HG03139 (cell line): ENCODE measurements at regions not wholly inside any gene's neighbourhood (a gene's known extent, or its start where the extent isn't known, plus 50 kb on each side); places are given as distances from the start of the nearest gene placed in this dataset.
"Not testable (repeated sequence)": the region's sequence is repeated elsewhere in the genome, so short reads cannot be mapped to it uniquely, and the experiment has no call there.

Source experiments
- ATAC-seq: cut with Tn5 transposase; IDR thresholded peaks from one replicate; pipeline ENCODE4 v1.9.1; 2021; ENCODE audit not compliant: unreplicated experiment

DNA sequence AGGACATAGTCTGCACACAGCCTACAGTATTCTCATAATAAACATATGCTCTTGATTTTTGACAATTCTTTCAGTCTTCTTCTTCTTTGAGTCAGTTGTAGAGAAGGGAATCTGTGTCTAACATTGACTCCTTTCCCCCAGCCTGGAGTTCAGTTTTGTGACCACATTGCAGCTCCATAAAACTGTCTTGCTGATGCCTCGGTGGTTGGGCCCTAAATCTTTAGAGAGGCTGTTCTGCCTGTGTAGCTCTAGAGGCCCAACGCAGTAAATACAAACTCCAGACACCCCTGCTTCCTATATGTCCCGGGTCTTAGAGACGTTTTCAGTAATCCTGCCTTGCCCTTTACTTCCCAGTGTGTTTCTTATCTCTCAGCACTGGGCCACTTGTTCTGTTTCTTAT is 639.5 kb upstream of the AADAT start:
- no peak for ATAC-seq

DNA sequence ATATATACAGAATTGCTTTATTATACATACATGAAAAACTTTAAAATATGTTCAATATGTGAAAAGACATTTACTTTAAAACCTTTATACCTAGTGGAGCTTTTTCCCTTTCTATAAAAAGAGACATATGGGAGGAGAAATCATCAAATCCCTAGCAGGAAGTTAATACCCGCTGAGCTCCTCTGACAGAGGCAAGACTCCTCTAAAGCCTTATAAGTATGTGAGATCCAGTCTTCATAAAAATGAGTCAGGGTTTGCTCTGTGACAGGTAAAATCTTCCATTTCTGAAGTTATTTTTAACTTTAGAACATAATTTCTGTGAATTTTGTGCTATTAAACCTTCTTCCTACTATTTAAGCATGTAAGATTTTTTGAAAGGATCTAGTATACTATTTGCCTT is 634.4 kb upstream of the AADAT start:
- ATAC-seq: no peak

DNA sequence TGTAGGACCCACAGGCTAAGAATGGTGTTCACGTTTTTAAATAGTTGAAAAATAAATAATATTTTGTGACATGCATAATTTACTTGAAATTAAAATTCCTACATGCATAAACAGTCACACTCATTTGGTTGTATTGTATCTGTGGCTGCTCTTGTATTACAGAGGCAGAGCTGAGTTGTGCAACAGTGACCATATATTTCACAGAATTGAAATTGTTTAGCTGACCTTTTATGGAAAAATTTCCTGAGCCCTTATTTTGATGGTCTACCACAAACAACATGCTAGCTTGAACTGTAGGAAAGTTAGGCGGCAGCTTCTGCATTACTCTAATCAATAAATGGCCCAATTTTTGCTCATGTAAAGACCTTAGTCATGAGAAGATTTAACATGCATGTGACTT is 633.4 kb upstream of the AADAT start:
- no peak for ATAC-seq

DNA sequence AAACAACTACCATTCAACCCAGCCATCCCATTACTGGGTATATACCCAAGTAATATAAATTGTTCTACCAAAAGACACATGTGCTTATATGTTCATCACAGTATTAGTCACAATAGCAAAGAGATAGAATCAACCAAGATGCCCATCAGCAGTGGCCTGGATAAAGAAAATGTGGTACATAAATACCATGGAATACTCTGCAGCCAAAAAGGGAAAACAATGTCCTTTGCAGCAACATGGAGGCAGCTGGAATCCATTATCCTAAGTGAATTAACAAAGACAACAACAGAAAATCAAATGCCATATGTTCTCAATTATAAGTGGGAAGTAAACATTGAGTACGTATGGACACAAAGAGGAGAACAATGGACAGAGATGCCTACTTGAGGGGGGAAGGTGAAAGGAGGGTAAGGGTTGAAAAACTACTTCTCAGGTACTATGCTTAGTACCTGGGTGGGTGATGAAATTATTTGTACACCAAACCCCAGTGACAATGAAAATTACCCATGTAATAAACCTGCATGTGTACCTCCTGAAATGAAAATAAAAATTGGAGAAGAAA is 632.1 kb upstream of the AADAT start:
- no peak for ATAC-seq

DNA sequence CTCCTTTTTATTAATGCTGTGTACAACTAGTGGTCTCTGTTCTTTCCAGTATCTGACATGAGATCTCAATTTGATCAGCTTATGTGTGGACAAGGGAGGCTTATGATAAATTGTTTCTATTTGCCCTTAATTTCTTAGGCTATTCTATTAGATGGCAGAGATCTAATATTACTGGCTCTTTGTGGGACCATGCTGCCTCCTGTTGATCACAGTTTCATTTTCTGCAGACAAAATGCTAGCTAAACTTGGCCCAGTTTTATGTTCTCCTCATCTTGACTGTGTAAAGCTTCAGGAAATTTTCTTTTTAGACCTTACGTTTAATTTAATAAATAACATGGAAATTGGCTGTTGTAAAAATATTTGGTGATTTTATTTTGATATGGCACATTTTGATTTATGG is 627.1 kb upstream of the AADAT start:
- ATAC-seq: no peak

DNA sequence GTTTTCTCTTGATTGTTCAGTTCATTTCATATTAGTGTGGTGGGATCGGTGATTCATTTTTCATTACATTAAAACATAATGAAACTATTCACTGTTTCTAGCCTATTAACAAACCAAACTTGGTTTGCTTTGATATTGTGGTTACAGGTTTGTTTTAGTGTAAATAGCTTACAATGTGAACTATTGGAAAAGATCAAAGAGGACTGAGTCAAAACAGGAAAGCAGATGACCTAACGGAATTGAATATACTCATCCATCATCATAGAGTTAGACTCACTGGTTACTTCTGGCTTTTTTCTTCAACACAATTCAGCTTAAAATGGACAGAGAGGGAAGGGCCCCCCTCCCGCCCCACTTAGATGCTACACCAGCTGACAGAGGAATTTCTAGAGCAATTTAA is 616.2 kb upstream of the AADAT start:
- no peak for ATAC-seq

DNA sequence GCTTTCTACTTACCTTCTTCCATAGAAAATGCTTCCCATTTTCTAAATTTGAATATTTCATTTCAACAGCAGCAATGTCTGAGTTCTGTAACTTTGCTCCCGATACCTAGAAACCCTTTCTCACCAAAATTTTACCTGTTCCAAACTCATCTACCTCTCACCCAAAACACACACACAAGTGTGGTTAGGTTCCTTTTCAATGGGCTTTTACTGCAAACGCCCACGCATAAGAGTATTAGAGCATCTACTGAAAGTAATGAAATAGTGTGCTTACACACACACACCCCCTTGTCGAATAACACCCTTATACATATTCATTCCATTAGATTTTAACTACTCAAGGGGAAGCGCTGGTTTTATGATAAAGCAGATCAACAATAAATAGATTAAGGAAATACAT is 610.3 kb upstream of the AADAT start:
- ATAC-seq: no peak

DNA sequence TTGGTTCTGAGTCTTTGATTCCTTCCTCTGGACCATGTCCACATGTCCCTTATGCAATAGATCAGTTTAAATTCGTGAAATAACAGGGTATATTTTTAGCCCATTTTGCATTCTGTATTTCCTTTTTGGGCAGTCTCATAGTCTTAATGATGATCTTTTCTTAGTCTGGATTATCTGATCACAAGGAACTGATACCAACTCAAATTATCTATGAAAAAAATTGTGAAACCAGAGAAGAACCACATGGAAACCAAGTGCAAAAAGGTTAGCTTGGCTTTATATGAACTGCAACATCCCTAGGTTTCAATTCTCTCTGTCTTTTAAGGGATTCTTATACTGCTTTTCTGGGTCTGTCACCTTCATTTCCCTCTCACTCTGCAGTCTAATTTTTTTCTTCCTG is 608.6 kb upstream of the AADAT start:
- no peak for ATAC-seq

DNA sequence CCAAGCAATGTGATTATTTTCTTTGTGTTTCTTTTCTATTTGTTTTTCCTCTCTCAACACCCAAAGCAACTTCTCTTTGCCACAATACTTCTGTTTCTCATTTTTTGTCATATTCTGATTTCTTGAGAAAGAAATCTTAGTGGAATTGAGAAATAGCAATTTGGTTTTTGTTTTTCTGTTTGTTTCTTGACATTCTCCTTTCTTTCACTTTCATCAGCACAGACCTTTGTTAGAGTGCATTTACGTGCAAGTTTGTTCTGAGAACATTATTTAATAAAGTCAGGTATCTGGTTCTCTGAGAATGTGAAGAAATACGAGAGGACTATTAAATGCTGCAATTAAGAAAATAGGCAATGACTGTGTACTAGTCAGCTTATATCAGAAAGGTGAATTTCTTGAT is 608.1 kb upstream of the AADAT start:
- ATAC-seq: no peak

DNA sequence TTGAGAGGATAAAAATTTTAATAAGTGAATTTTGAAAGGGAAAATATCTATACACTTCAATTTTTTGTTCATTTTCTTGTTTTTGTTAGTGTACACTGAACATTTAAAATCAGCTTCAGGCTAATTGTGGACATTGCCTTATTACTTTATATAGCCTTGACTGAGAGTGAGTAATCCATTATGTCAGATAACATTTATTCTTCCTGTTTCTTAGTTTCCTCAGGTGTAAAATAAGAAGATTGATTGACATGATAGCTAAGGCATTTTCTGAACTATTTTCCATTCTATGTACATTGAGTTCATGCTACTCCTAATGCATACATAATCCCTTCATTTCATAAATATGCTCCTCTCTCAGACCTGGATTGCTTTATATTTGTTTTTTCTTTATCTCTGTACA is 607.3 kb upstream of the AADAT start:
- no peak for ATAC-seq

DNA sequence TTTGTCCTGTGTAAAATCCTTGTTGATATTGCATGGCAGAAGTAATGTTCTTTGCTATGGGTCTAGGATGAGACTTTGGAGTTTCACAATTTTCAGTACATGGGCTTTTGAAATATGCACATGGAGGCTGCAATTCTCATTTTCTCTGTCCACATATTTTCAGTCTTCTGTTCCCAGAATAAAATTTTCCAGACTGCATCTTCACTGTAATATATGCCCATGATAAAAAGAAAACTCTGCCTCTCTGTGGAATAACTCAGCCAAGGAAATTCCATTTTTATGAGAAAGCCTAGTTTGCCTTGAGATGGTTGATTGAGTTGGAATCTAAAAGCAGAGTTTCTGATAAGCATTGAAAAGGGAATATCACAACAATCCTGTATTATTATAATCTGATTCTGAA is 601.4 kb upstream of the AADAT start:
- no peak for ATAC-seq

DNA sequence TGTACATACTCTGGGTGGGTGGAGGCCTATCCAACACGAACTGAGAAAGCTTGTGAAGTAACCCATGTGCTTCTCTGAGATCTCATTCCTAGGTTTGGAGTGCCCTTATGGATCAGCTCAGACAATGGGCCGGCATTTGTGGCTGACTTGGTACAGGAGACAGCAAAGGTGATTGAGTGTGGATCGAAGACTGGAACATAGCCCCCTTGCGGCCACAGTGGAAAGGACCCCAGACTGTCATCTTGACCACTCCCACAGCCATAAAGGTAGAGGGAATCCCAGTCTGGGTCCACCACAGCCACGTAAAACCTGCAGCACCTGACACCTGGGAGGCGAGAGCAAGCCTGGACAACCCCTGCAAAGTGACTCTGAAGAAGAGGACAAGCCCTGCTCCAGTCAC is 598.0 kb upstream of the AADAT start:
- no peak for ATAC-seq

DNA sequence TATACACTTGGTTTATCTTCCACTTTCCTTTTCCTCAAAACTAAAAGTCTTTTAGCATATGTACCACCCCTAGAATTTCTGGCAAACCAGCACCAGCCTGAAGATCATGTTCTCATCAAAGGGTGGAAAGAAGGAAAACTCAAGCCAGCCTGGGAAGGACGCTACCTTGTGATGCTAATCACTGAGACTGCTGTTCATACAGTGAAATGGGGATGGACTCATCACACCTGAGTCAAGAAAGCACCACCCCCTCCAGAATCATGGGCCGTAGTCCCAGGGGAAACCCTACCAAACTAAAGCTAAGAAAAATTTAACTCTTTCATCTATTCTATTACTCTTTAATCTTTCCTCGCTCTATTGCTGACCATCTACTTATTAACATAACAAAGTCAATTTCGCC is 595.9 kb upstream of the AADAT start:
- not testable (repeated sequence) for ATAC-seq

DNA sequence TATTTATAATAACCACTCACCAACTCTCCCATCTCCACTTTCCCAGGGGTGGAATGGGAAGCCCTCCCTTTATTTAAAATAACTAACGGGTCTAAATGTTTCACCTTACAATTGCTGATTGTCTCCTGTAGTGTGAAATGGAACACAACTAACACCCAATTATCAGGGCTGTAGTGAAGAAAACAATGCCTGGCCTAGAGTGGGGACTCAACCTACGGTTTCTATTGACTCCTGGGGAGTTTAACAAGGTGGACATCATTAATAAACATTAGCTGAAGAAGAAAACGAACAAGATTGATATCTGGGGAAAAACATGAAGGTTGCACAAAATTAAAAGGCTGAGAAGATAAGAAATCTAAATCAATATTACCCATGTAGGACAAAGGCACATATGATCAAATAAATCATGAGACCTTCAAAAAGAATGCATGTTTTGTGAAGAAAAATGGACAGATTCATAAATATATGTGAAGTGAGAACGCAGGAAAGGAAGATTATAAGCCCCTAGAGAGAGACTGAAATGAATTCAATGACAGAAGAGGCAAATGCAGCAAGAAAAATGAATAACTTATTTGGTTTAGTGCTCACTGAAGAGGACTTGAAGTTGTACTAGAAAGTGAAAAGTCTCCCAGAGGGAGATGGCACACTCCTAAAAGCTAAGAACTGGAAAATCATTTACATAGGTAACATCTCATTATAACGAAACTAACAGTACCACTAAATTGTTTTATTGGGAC is 593.0 kb upstream of the AADAT start:
- ATAC-seq: no peak

DNA sequence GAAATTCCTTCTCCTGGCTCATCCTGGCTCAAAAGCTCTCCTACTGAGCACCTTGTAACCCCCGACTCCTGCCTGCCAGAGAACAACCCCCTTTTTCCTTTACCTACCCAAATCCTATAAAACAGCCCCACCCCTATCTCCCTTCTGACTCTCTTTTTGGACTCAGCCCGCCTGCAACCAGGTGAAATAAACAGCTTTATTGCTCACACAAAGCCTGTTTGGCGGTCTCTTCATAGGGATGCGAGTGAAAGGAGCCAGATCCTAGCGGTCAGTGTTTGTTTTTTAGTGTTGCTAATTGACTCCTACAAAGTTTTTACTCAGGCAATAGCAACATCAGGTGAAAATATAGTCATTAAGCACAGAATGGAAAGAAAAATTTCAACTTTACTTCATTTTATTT is 592.3 kb upstream of the AADAT start:
- ATAC-seq: not testable (repeated sequence)

DNA sequence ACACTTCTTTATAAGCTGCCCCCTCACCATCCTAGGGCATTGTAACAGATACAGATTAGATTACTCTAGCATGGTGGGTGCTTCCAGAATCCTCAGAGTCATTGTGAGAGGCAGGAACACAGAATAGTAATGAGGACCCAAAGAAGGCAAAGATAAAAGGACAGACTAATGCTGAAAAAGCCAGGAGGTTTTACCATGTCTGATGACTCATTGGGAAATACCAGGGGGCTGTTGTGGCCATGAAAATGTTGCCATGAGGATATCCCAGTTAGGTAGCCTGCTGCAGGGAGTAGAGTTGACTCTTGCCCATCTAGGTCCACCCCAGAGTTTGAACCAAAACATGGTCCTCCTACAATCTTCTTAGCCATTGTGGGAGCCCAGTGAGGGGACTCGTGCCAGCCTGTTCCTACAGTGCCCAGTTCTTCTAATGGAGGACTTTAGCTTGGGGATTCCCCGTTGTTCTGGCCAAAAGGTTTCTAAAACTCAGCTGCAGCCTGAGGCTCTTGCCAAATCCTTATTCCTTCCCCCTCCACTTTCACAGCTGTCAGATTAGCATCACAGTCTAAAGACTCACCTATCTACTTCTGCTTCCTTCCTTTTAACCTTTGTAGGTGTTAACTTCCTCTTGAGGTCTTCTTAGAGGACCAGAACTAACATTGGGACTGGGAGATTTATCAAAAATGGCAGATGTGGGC is 586.0 kb upstream of the AADAT start:
- no peak for ATAC-seq

DNA sequence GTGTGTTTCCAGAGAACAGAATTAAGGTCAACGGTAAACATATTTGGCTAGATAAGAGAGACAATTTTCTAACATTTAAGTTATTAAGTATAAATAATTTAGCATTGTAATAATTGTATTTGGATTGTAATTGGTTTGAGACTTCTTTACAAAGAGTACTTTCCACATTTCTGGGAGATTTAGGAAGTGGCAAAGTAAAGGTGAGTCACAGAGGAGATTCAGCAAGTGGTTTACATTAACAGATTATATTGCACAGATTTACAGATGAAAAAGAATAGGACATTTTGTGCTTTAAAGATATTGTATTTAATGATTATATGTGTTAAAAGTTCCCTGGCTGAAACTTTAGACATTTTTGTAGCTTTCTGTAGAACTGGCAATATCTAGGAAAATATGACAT is 584.4 kb upstream of the AADAT start:
- no peak for ATAC-seq

DNA sequence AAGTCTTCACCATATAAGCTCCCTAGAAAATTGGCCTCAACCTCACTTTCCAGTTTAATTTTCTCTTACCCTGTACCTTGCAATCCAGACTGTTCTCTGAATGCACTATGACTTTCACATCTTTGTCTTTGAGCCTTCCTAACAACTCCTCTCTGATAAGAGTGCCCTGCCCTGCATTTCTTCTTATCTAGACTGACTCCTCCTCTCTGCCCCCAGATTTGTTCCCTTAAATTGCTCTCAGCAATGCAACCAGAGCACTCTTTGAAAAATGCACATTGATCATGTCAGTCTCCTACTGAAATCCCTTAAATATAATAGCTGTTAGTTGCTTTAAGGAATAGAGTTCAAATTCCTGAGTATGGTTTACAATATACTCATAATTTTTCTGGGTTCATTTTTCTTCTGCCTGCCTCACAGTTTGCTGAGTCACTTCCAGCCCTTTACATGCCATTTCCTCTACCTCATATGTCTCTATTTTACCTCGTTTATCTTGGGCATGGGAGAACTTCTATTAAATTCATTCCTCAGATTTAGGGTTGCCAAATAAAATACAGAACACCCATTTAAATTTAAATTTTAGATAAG is 582.7 kb upstream of the AADAT start:
- no peak for ATAC-seq

DNA sequence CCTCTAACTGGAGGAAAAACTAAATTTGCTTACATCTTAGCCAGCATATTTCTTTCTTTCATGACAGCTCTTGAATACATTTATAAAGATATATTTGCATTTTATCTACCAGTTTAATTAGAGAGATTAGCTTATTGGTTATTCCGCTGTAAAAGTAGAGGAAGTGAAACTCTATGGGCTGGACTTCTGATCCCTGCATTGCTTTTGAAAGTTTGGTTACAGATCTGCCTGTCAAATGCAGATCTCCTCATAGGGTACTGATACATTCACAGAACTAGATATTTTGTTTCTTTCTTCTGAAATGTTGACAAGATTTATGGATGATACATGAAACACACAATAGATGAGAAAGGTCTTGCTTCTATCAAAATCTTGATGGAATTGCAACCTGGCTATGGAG is 581.4 kb upstream of the AADAT start:
- no peak for ATAC-seq

DNA sequence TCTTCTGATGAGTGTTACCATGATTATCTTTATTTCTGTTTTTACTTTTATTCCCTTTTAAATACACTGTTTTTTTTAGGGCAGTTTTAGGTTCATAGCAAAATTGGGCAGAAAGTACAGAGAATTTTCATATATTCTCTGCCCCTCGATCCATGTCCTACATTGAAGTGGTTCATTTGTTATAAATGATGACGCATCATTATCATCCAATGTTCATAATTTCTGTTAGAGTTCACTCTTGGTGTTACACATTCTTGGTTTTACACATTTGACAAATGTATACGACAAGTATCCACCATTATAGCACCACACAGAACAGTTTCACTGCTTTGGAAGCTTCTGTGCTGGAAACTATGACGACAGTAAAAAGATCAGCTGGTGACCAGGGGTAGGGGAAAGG is 578.1 kb upstream of the AADAT start:
- no peak for ATAC-seq

DNA sequence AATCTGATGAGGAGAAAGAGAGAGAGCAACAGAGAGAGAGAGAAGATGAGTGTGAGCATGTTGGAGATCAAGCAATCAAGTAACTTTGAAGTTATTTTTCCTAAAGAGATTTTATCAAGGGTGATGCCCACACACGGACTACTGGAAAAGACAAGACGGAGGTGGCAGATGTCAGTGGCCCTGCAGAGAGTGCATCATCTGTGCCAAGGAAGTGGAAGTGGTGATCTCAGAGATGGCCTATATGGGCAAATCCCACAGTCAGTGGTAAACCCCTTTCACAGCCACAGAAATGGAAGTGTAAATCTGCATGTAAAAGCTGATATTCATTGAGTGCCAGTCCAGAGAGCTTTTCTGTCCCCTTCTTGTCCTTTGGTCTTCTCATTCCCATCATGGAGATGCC is 577.2 kb upstream of the AADAT start:
- ATAC-seq: no peak

DNA sequence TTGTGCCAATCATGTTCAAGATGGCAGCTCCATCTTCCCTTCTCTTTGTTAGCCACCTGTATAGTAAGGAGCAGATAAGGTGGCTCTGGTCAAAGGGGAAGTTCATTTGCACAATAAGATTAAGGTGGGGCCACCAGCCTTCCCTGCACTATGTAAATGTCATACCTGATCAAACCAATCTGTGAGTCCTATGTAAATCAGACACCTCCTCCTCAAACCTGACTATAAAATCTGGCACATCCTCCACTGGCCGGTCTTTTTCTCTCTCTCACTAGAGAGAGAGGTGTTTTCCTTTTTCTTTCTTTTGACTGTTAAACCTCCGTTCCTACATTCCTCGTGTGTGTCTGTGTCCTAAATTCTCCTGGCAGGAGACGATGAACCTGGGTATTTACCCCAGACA is 572.5 kb upstream of the AADAT start:
- ATAC-seq: no peak
